A549 (cell line): ENCODE measurements at regions not wholly inside any gene's neighbourhood (a gene's known extent, or its start where the extent isn't known, plus 50 kb on each side); places are given as distances from the start of the nearest gene placed in this dataset.

Experiments
- ATAC-seq, 2 experiments: fragments of 200-7000 bp in 1 of 2; fragments of >200 bp in 1 of 2; cut with Nextera tagmentation in 1 of 2; cut with Tn5 transposase in 1 of 2; 3 replicates each; pipeline versions ENCODE4 v1.8.0 to v1.9.1; 2018 to 2020; ENCODE audit warnings: mild to moderate bottlenecking in 1 of 2, moderate library complexity in 1 of 2
- CTCF ChIA-PET: fragments of 300-600 bp; sonication (Branson Sonifier 250); formaldehyde crosslinking; extraction: SDS; loops from one replicate; lab custom pipeline; 2021; ENCODE audit warnings: antibody characterized with exemption, inconsistent platforms; lab: Yijun Ruan, JAX
- POLR2A ChIA-PET: fragments of 350-600 bp; formaldehyde crosslinking; extraction: SDS; loops from one replicate; lab custom pipeline; 2021; ENCODE audit warnings: antibody characterized with exemption, inconsistent platforms; lab: Yijun Ruan, JAX
- DNase-seq, 2 experiments: peaks; one replicate each; pipeline versions ENCODE4 v3.0.0 to v3.0.0-alpha.2; 2011 to 2016; ENCODE audit warnings: low read depth in 1 of 2, low spot score in 1 of 2
- FAIRE-seq: peaks from 2 replicates; lab custom pipeline; 2011; peaks lifted over from hg19 to GRCh38; lab: Jason Lieb, UNC
- H3K27ac ChIP-seq, 2 experiments: fragments of >200 bp; sonication (Bioruptor Twin); formaldehyde crosslinking; 3 replicates each; pipeline ENCODE4 v1.5.1; 2016 to 2017
- H3K4me1 ChIP-seq: fragments of >200 bp; sonication (Bioruptor Twin); formaldehyde crosslinking; 3 replicates; pipeline ENCODE4 v1.6.1; 2016
- H3K4me2 ChIP-seq: fragments of >200 bp; sonication (Bioruptor Twin); formaldehyde crosslinking; 3 replicates; pipeline ENCODE4 v1.6.1; 2016
- H3K4me3 ChIP-seq: fragments of >200 bp; sonication (Bioruptor Twin); formaldehyde crosslinking; 3 replicates; pipeline ENCODE4 v1.5.1; 2016
- H3K9me3 ChIP-seq: fragments of >200 bp; sonication (Bioruptor Twin); formaldehyde crosslinking; 3 replicates; pipeline ENCODE4 v1.6.1; 2016
- CBX2 ChIP-seq: fragments of 200-600 bp; sonication (generic); IDR thresholded peaks from 2 replicates; pipeline ENCODE4 v1.6.1; 2016; ENCODE audit warnings: low read depth, mild to moderate bottlenecking, borderline replicate concordance
- CBX8 ChIP-seq: fragments of 200-600 bp; sonication (generic); IDR thresholded peaks from 2 replicates; pipeline ENCODE4 v1.6.1; 2016
- CHD4 ChIP-seq: fragments of 200-600 bp; sonication (generic); IDR thresholded peaks from 2 replicates; pipeline ENCODE4 v1.6.1; 2016; ENCODE audit warnings: antibody characterized with exemption, mild to moderate bottlenecking, borderline replicate concordance
- EHF ChIP-seq: fragments of 250-450 bp; sonication (Bioruptor Pico); IDR thresholded peaks from 2 replicates; pipeline ENCODE4 v1.5.0; 2020; ENCODE audit warnings: mild to moderate bottlenecking
- EHMT2 ChIP-seq: fragments of 200-600 bp; sonication (generic); IDR thresholded peaks from 2 replicates; pipeline ENCODE4 v1.6.1; 2016; ENCODE audit warnings: antibody characterized with exemption, low read depth, mild to moderate bottlenecking, moderate library complexity
- HDAC2 ChIP-seq: fragments of 200-600 bp; sonication (generic); IDR thresholded peaks from 2 replicates; pipeline ENCODE4 v1.6.1; 2016
- HOXB13 ChIP-seq: fragments of 250-450 bp; sonication (Bioruptor Pico); IDR thresholded peaks from 2 replicates; pipeline ENCODE4 v1.5.0; 2020; ENCODE audit warnings: low read depth, mild to moderate bottlenecking, moderate library complexity
- JUN ChIP-seq, 2 experiments: fragments of >200 bp; sonication (Bioruptor Twin); formaldehyde crosslinking; IDR thresholded peaks; 2 replicates in 1 of 2; 3 replicates in 1 of 2; pipeline ENCODE4 v1.6.1; 2016 to 2017
- JUNB ChIP-seq: fragments of >200 bp; sonication (Bioruptor Twin); formaldehyde crosslinking; IDR thresholded peaks from 2 replicates; pipeline ENCODE4 v1.6.1; 2016
- KDM1A ChIP-seq: fragments of 200-600 bp; sonication (generic); IDR thresholded peaks from 2 replicates; pipeline ENCODE4 v1.6.1; 2016; ENCODE audit warnings: low read depth, mild to moderate bottlenecking
- MAFK ChIP-seq: fragments of 450-650 bp; IDR thresholded peaks from 2 replicates; pipeline ENCODE4 v1.6.1; 2014; ENCODE audit not compliant: partially characterized antibody
- NFE2L2 ChIP-seq: fragments of 150-350 bp; conservative IDR thresholded peaks from 2 replicates; pipeline ENCODE4 v1.6.1; 2014; ENCODE audit warnings: low read length
- NR3C1 ChIP-seq: fragments of >200 bp; sonication (Bioruptor Twin); formaldehyde crosslinking; IDR thresholded peaks from 3 replicates; pipeline ENCODE4 v1.6.1; 2017
- RAD21 ChIP-seq, 2 experiments: fragments of >200 bp in 1 of 2; sonication (Bioruptor Twin) in 1 of 2; formaldehyde crosslinking in 1 of 2; IDR thresholded peaks in 1 of 2; conservative IDR thresholded peaks in 1 of 2; 2 replicates in 1 of 2; 3 replicates in 1 of 2; pipeline ENCODE4 v1.6.1; 2012 to 2018; ENCODE audit warnings: inconsistent platforms in 1 of 2
- RNF2 ChIP-seq: fragments of 200-600 bp; sonication (generic); IDR thresholded peaks from 2 replicates; pipeline ENCODE4 v1.6.1; 2016; ENCODE audit warnings: low read depth, mild to moderate bottlenecking, antibody characterized with exemption, moderate library complexity, borderline replicate concordance
- SMC3 ChIP-seq: fragments of >200 bp; sonication (Bioruptor Twin); formaldehyde crosslinking; IDR thresholded peaks from 3 replicates; pipeline ENCODE4 v1.6.1; 2018; ENCODE audit warnings: inconsistent platforms
- ZFP36 ChIP-seq: fragments of 450-650 bp; IDR thresholded peaks from 2 replicates; pipeline ENCODE4 v1.6.1; 2014; ENCODE audit warnings: borderline replicate concordance; ENCODE audit not compliant: partially characterized antibody
- ZNF302 ChIP-seq: fragments of 250-450 bp; sonication (Bioruptor Pico); IDR thresholded peaks from 2 replicates; pipeline ENCODE4 v1.9.0; 2021; ENCODE audit warnings: inconsistent platforms, mild to moderate bottlenecking, moderate library complexity
- ZSCAN20 ChIP-seq: fragments of 250-450 bp; sonication (Bioruptor Pico); IDR thresholded peaks from 2 replicates; pipeline ENCODE4 v1.8.0; 2022; ENCODE audit warnings: mild to moderate bottlenecking, moderate library complexity
- WGBS: methylation state at CpG from one replicate; pipeline ENCODE4 v1.1.6; 2017; ENCODE audit errors: missing lambda C conversion rate; 5-methylcytosine and 5-hydroxymethylcytosine counted together
- TF ChIP-seq, protein P1 (sequence below): fragments of 450-650 bp; IDR thresholded peaks from 2 replicates; pipeline ENCODE4 v1.6.1; 2014; ENCODE audit warnings: antibody characterized with exemption
- TF ChIP-seq, protein P2 (sequence below): fragments of 250-450 bp; sonication (Bioruptor Pico); IDR thresholded peaks from 2 replicates; pipeline ENCODE4 v1.5.0; 2020; ENCODE audit warnings: low read depth, mild to moderate bottlenecking, moderate library complexity
- TF ChIP-seq, protein P3 (sequence below): fragments of 150-350 bp; IDR thresholded peaks from 2 replicates; pipeline ENCODE4 v1.6.1; 2014; ENCODE audit warnings: low read depth, mild to moderate bottlenecking, low read length
- TF ChIP-seq, protein P4 (sequence below): IDR thresholded peaks from 2 replicates; pipeline ENCODE4 v1.6.1; 2012
- TF ChIP-seq, protein P5 (sequence below): fragments of >200 bp; sonication (Bioruptor Twin); formaldehyde crosslinking; IDR thresholded peaks from 3 replicates; pipeline ENCODE4 v1.5.1; 2016

DNA sequence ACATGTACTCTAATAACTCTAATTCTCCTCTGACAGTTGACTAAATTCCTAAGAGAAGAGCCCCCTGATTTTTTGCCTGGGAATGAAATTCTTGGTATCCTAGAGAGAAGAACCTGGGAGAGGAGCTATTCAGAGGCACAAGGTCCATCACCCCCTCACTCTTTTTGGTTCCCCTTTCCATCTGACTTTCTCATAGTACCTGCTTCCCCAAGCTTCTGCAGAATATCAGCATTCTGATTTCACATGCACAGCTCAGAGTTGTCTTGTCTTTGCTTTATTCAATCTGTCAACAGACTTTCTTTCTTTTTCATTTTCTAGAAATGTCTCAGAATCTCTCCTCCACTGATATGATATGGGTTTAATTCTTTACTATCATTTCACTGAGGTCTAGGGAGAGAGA lies 141.5 kb upstream of the FBXL17 start:
- POLR2A ChIA-PET, result no interaction called here
- H3K4me2 ChIP-seq, result no peak overlapping the region
- FAIRE-seq (no peak), DNase-seq (no peak), ATAC-seq (no peak)
- CTCF ChIA-PET, result interaction anchor here (0.5 to 1.2 kb wide), 4 partner anchors 105 to 1165 kb away, joined by 3 to 5 read pairs (median 4); no protein-coding TSS in a partner anchor
- H3K27ac ChIP-seq, result no peak overlapping the region
- H3K4me3 ChIP-seq, result no peak overlapping the region
- no peaks in the 10 kb centered on the region for H3K9me3 ChIP-seq
- H3K4me1 ChIP-seq, result no peaks in the 10 kb centered on the region
- no peak for TF ChIP-seq JUN (IDR thresholded peaks at IDR 0.05)
- no peak for TF ChIP-seq RNF2
- no peak for TF ChIP-seq JUNB
- no peak for TF ChIP-seq EHMT2
- TF ChIP-seq, protein P1, sequence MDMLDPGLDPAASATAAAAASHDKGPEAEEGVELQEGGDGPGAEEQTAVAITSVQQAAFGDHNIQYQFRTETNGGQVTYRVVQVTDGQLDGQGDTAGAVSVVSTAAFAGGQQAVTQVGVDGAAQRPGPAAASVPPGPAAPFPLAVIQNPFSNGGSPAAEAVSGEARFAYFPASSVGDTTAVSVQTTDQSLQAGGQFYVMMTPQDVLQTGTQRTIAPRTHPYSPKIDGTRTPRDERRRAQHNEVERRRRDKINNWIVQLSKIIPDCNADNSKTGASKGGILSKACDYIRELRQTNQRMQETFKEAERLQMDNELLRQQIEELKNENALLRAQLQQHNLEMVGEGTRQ, result no peak
- no peak for TF ChIP-seq HOXB13 (CRISPR knock-in tag)
- no peak for TF ChIP-seq ZSCAN20 (CRISPR knock-in tag)
- TF ChIP-seq, protein P2, sequence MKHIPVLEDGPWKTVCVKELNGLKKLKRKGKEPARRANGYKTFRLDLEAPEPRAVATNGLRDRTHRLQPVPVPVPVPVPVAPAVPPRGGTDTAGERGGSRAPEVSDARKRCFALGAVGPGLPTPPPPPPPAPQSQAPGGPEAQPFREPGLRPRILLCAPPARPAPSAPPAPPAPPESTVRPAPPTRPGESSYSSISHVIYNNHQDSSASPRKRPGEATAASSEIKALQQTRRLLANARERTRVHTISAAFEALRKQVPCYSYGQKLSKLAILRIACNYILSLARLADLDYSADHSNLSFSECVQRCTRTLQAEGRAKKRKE (CRISPR knock-in tag), result no peak
- no peak for TF ChIP-seq NFE2L2

DNA sequence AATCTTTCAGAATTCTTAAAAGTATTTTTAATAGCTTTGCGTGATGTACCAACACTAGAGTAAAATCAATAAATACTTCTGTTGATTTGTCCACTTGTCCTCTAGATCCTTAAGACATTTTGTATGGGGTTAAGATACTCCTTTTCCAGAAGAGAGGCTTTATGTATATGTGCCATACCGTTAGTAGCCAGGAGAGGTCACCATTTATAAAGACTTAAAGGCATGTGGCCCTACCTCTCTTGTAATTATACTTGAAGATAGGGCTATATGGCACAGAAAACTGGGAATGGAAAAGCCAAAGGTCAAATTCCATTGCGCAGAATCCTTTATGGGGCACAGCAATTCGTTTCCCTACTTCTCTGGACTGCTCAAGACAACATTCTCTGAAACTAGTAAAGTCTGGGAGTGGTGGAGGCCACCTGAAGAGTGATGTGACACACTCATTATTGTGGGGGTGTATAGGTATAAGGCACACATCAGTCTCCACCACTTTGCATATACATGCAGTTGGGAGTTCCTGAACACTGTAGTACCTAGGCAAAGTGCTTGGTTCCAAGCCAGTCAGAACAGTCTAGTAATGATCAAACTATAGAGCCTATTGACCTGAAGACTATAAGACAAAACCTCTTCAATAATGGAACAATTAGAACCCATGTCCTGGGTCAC lies 140.1 kb upstream of the FBXL17 start:
- ChIA-PET POLR2A (no interaction called here), CTCF (interaction anchor here (0.9 to 1.3 kb wide), 6 partner anchors 9 to 945 kb away, joined by 3 to 6 read pairs (median 4); no protein-coding TSS in a partner anchor)
- no peaks in the 10 kb centered on the region for H3K4me1 ChIP-seq
- DNase-seq, result peak; percentile 18 to 63
- H3K9me3 ChIP-seq, result no peaks in the 10 kb centered on the region
- H3K27ac ChIP-seq, result no peak overlapping the region
- 4% methylated on average over 4 of the region's 4 CpGs for WGBS
- H3K4me3 ChIP-seq, result no peak overlapping the region
- peak; percentile 68 for FAIRE-seq
- ATAC-seq, result peak; percentile 89 to 97
- TF ChIP-seq CBX2, result no peak
- no peak for TF ChIP-seq ZNF302 (CRISPR knock-in tag)
- TF ChIP-seq, protein P3, sequence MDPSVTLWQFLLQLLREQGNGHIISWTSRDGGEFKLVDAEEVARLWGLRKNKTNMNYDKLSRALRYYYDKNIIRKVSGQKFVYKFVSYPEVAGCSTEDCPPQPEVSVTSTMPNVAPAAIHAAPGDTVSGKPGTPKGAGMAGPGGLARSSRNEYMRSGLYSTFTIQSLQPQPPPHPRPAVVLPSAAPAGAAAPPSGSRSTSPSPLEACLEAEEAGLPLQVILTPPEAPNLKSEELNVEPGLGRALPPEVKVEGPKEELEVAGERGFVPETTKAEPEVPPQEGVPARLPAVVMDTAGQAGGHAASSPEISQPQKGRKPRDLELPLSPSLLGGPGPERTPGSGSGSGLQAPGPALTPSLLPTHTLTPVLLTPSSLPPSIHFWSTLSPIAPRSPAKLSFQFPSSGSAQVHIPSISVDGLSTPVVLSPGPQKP, result no peak
- no peak for TF ChIP-seq JUNB
- TF ChIP-seq CBX8, result no peak
- no peak for TF ChIP-seq HDAC2
- TF ChIP-seq RAD21 (conservative IDR thresholded peaks at IDR 0.05 in 1 of 2, IDR thresholded peaks at IDR 0.05 in 1 of 2), result peak; percentile 59 to 71
- TF ChIP-seq EHMT2, result no peak
- TF ChIP-seq NR3C1, result no peak
- TF ChIP-seq, protein P4, sequence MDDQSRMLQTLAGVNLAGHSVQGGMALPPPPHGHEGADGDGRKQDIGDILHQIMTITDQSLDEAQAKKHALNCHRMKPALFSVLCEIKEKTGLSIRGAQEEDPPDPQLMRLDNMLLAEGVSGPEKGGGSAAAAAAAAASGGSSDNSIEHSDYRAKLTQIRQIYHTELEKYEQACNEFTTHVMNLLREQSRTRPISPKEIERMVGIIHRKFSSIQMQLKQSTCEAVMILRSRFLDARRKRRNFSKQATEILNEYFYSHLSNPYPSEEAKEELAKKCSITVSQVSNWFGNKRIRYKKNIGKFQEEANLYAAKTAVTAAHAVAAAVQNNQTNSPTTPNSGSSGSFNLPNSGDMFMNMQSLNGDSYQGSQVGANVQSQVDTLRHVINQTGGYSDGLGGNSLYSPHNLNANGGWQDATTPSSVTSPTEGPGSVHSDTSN, result no peak
- TF ChIP-seq, protein P5, sequence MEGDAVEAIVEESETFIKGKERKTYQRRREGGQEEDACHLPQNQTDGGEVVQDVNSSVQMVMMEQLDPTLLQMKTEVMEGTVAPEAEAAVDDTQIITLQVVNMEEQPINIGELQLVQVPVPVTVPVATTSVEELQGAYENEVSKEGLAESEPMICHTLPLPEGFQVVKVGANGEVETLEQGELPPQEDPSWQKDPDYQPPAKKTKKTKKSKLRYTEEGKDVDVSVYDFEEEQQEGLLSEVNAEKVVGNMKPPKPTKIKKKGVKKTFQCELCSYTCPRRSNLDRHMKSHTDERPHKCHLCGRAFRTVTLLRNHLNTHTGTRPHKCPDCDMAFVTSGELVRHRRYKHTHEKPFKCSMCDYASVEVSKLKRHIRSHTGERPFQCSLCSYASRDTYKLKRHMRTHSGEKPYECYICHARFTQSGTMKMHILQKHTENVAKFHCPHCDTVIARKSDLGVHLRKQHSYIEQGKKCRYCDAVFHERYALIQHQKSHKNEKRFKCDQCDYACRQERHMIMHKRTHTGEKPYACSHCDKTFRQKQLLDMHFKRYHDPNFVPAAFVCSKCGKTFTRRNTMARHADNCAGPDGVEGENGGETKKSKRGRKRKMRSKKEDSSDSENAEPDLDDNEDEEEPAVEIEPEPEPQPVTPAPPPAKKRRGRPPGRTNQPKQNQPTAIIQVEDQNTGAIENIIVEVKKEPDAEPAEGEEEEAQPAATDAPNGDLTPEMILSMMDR, result peak; percentile 65
- TF ChIP-seq MAFK, result no peak
- no peak for TF ChIP-seq ZFP36
- peak; percentile 46; the same call in 1 of the 3 replicates for TF ChIP-seq SMC3
- TF ChIP-seq EHF (CRISPR knock-in tag), result no peak
- no peak for TF ChIP-seq CHD4
- TF ChIP-seq KDM1A, result no peak
- H3K4me2 ChIP-seq, result no peak overlapping the region
